HG02588 (cell line): ENCODE measurements at regions not wholly inside any gene's neighbourhood (a gene's known extent, or its start where the extent isn't known, plus 50 kb on each side); places are given as distances from the start of the nearest gene placed in this dataset.

Experiments
- ATAC-seq: cut with Tn5 transposase; IDR thresholded peaks from one replicate; pipeline ENCODE4 v1.9.1; 2021; ENCODE audit warnings: mild to moderate bottlenecking, moderate library complexity; ENCODE audit not compliant: unreplicated experiment

- peak; percentile 55 for ATAC-seq
Observed at GRCh38 chr5:124796495-124796894, 50.1 kb upstream of the ZNF608 start.

- no peak for ATAC-seq
Observed at GRCh38 chr5:124797665-124798087, 51.2 kb upstream of the ZNF608 start.

- ATAC-seq, result no peak
Observed at GRCh38 chr5:124798890-124799289, 52.5 kb upstream of the ZNF608 start.

GRCh38 chr5:124801551-124801950 lies 55.1 kb upstream of the ZNF608 start:
- ATAC-seq, result no peak

GRCh38 chr5:124803617-124804323 lies 57.3 kb upstream of the ZNF608 start:
- ATAC-seq, result no peak

GRCh38 chr5:124806026-124806372 lies 59.6 kb upstream of the ZNF608 start:
- no peak for ATAC-seq

- ATAC-seq, result no peak
Observed at GRCh38 chr5:124806373-124807077, 60.1 kb upstream of the ZNF608 start.

DNA sequence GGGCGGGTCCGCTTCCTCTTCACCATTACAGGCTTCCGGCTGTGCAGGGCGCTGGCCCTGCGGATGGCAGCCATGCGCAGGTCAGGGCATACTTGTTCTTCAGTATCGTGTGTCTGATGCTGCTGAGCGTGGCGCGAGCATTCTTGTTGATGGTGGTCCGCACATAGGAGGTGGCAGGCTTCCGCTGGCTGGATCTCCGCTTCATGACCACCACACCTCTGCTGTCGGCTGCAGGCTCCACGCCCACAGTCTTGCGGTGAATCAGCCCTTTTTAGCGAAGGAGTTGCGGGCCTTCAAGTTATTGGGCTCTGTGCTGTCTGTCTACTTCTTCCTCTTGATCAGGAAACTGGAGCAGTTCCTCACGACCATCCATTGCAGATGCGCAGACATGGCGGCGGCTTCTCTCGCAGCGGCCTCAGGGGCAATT lies 62.4 kb upstream of the ZNF608 start:
- no peak for ATAC-seq

DNA sequence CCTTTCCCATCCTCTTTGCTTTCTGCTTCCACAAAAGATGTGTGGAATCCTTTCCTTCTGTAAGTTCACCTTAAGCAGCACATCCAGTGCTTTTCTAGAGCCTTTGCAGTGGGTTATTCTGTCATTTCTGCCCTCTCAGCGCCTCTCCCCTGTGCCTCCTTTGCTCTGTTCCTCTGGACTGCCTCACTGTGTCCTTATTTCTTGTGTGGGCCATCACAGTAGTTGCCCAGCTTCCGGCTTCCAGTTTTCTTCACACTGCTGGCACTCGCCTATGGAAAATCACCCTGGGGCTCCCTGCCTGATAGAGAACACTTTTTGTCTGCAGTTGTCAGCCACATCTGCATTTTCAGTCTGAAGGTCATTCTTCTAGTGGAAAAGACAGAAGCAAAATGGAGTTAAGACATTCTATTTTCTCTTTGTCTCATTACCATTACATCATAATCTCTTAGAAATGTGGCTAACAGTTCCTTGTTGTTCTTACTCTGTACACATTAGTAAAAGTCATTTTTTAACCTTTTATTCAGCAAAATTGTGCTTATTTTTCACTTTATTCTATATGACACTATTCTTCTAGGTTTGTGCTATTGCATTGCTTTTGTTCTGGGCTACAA lies 64.1 kb upstream of the ZNF608 start:
- no peak for ATAC-seq

GRCh38 chr5:124812771-124813358 lies 66.4 kb upstream of the ZNF608 start:
- ATAC-seq, result no peak

GRCh38 chr5:124816381-124816780 lies 69.9 kb upstream of the ZNF608 start:
- no peak for ATAC-seq

GRCh38 chr5:124819201-124819600 lies 72.8 kb upstream of the ZNF608 start:
- no peak for ATAC-seq

DNA sequence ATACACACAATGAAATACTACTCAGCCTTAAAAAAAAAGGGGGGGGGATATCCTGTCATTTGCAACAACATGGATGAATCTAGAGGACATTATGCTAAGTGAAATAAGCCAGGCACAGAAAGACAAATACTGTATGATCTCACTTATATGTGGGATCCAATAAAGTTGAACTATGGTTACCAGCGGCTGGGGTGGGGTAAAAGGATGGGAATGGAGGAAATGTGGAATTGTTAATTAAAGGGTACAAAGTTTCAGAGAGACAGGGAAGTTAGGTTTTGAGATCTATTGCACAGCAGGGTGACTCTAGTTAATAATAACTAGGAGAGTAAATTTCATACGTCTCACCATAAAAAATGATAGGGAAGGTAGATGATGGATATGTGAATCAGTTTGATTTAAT lies 76.2 kb upstream of the ZNF608 start:
- no peak for ATAC-seq

- no peak for ATAC-seq
Observed at GRCh38 chr5:124823380-124823779, 76.9 kb upstream of the ZNF608 start.

DNA sequence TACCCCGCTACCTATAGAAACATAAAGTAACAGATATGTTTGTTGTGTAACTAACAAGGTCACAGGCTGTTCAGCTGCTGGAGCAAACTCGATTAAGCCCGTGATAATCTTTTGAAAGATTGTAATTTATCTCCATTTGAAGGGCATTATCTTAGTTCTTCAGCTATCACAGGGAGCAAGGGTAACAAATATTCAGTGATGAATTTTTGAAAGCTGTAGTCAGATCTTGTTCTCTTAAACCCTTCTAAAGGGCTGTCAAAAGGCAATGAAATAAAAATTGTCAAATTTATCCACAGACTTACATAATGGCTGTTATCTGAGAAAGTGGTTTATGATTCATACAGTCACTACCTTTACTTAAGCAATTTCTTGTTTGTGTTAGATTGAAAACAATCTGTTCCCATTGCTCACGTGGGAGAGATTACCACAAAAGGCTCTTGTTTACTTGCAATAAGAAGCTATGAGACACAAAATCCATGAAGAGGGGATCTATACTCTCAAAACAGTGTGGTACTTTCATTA lies 78.3 kb upstream of the ZNF608 start:
- ATAC-seq, result no peak

DNA sequence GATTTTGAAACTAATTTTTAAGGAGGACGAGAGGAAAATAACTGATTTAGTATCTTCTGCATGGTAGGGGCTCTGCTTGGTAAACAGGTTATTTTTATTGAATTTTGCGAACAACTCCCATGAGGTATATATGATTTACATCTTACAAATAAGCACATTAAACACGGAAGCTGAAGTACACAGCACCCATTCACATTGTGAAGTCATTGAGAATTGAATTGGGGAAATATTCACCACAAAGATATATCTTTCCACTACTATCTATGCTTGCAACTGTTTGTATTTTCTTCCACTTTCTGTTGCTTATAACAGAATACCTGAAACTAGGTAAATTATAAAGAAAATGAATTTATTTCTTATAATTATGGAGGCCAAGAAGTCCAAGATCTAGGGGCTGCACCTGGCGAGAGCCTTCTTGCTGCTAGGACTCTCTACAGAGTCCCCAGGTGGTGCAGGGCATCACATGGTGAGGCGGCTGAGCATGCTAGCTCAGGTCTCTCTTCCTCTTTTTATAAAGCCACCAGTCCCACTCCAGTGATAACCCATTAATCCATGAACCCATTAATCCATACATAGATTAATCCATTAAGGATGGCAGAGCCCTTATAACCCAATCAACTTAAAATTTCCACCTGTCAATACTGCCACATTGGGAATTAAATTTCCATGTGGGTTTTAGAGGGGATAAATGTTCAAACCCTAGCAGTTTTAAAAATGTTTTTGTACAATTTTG lies 79.0 kb upstream of the ZNF608 start:
- ATAC-seq, result peak; percentile 84

DNA sequence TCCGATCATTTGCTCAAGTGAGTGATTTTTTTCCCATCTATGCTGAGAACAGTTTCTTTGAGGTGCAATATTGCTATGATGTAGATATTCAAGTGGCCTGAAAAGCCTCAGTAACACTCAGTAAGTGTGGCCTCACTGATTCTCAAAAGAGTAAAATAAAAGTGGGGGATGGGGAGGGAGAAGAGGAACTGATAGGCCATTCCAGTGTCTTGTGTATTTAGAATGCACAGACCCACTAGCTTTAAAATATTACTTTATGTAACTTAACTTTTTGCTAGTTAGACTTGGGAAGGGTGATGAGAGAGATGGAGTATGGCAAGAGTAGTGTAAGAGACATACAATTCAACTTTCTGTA lies 79.5 kb upstream of the ZNF608 start:
- ATAC-seq, result no peak

DNA sequence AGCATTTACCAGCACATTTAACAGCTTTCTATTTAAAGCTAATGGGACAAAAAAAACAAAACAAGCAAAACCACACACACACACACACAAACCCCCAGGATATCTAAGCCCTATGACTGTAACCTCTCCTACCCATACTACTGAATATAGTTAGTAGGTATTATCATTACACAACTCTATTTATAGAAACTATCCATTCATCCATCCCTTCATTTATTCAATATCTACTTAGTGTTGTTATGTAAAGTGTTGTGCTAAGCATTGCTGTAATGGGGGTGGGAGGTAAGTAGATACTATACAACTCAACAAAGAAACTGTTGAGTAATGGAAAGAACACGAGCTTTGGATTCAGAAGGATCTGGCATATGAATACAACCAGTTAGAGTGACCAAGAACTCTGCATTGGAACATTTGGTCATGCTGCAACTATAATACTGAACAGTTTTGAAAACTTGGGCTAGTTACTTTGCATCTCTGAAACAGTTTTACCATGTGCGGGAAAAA lies 82.3 kb upstream of the ZNF608 start:
- ATAC-seq, result no peak

- ATAC-seq, result no peak
Observed at GRCh38 chr5:124831687-124832240, 85.3 kb upstream of the ZNF608 start.

DNA sequence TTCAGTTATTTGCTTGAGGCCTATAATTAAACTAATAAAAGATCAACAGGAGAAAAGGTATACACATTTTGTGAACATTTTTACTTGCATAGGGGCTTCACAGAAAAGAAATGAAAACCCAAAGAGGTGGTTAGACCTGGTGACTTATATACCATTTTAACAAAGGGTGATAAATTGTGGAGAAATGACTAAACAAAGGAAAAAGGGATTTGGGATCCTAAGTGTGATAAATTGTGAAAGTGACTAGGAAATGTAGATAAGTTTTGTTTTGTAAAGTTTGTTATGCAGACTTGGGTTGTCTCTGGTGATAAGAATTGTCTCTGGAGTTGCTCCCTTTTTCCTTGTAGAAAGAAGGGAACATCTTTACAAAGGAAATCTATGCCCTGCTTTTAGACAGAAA lies 86.1 kb upstream of the ZNF608 start:
- no peak for ATAC-seq
